ENCODE measurements at regions not wholly inside any gene's neighbourhood (a gene's known extent, or its start where the extent isn't known, plus 50 kb on each side); places are given as distances from the start of the nearest gene placed in this dataset.

- TF ChIP-seq USF2 (IDR thresholded peaks at IDR 0.05; ENCODE audit: borderline replicate concordance, low read depth, low read length), result no peak
- TF ChIP-seq YY1 (IDR thresholded peaks at IDR 0.05; ENCODE audit: low read depth), result no peak
- TF ChIP-seq IRF3 (IDR thresholded peaks at IDR 0.05; ENCODE audit: low read depth, low read length), result no peak
Observed at GRCh38 chr5:68368311-68369022, 152.9 kb downstream of the PIK3R1 start (continued).

GRCh38 chr5:68369023-68369359 is 153.4 kb downstream of the PIK3R1 start:
- POLR2A ChIA-PET, result no interaction called here
- H4K20me1 ChIP-seq (ENCODE audit: insufficient read depth), result no peaks in the 10 kb centered on the region
- no peaks in the 10 kb centered on the region for H3K27me3 ChIP-seq (ENCODE audit: insufficient read depth)
- H3K36me3 ChIP-seq (replicated peaks in 1 of 2; ENCODE audit: control insufficient read depth in 1 of 2, insufficient read depth in 2 of 2, low read length in 1 of 2), result no peaks in the 10 kb centered on the region
- H3K27ac ChIP-seq (ENCODE audit: low read depth in 2 of 2, low read length in 1 of 2), result no peak overlapping the region
- H3K9me2 ChIP-seq, result no peaks in the 10 kb centered on the region
- WGBS (ENCODE audit: low lambda C conversion rate), result 58% methylated on average over 1 of the region's 1 CpG
- H3K4me2 ChIP-seq, result no peak overlapping the region
- H3F3A ChIP-seq (replicated peaks; ENCODE audit: insufficient read depth), result no peaks in the 10 kb centered on the region
- H3K4me1 ChIP-seq (ENCODE audit: control insufficient read depth in 1 of 2, insufficient read depth in 2 of 2, low read depth in 1 of 2, low read length in 1 of 2), result peaks cover 0 to 3% of the 10 kb centered on the region in 2 experiments; a peak in 1 of 4 replicates
- no peaks in the 10 kb centered on the region for H3K9me3 ChIP-seq
- H2AFZ ChIP-seq (ENCODE audit: low read depth), result no peak overlapping the region
- H3K4me3 ChIP-seq (ENCODE audit: low read depth in 2 of 2, low read length in 1 of 2), result no peak overlapping the region
- H3K79me2 ChIP-seq (ENCODE audit: insufficient read depth), result no peaks in the 10 kb centered on the region
- TF ChIP-seq CTCF (IDR thresholded peaks at IDR 0.05) (no peak), MXI1 (IDR thresholded peaks at IDR 0.05; ENCODE audit: low read depth, low read length) (no peak), NFIC (IDR thresholded peaks at IDR 0.05; ENCODE audit: borderline replicate concordance) (no peak)
- CTCF ChIA-PET, result no interaction called here
- no peak for DNase-seq
- H3K9ac ChIP-seq, result no peak overlapping the region

GRCh38 chr5:68369457-68370125 is 154.0 kb downstream of the PIK3R1 start:
- Histone ChIP-seq H3K4me1 (ENCODE audit: control insufficient read depth in 1 of 2, insufficient read depth in 2 of 2, low read depth in 1 of 2, low read length in 1 of 2) (peaks cover 0 to 3% of the 10 kb centered on the region in 2 experiments; a peak in 1 of 4 replicates), H4K20me1 (ENCODE audit: insufficient read depth) (no peaks in the 10 kb centered on the region), H3K79me2 (ENCODE audit: insufficient read depth) (no peaks in the 10 kb centered on the region), H3K27ac (ENCODE audit: low read depth in 2 of 2, low read length in 1 of 2) (no peak overlapping the region), H3K36me3 (replicated peaks in 1 of 2; ENCODE audit: control insufficient read depth in 1 of 2, insufficient read depth in 2 of 2, low read length in 1 of 2) (no peaks in the 10 kb centered on the region), H3K27me3 (ENCODE audit: insufficient read depth) (peaks cover 5% of the 10 kb centered on the region; the same call in 1 of the 2 replicates), H3F3A (replicated peaks; ENCODE audit: insufficient read depth) (no peaks in the 10 kb centered on the region), H3K9me2 (no peaks in the 10 kb centered on the region), H2AFZ (ENCODE audit: low read depth) (no peak overlapping the region), H3K9ac (no peak overlapping the region), H3K9me3 (no peaks in the 10 kb centered on the region), H3K4me2 (no peak overlapping the region), H3K4me3 (ENCODE audit: low read depth in 2 of 2, low read length in 1 of 2) (no peak overlapping the region)
- no peak for DNase-seq
- POLR2A ChIA-PET, result no interaction called here
- CTCF ChIA-PET, result no interaction called here
- WGBS (ENCODE audit: low lambda C conversion rate), result 72% methylated on average over 7 of the region's 7 CpGs
- TF ChIP-seq CHD2 (IDR thresholded peaks at IDR 0.05; ENCODE audit: low read length, partially characterized antibody) (no peak), EP300 (IDR thresholded peaks at IDR 0.05; ENCODE audit: borderline replicate concordance in 1 of 2, low read depth in 1 of 2, low read length in 1 of 2) (no peak), NRF1 (IDR thresholded peaks at IDR 0.05; ENCODE audit: low read depth, low read length) (no peak), TAF1 (IDR thresholded peaks at IDR 0.05; ENCODE audit: borderline replicate concordance, low read depth, low read length) (no peak), PBX3 (IDR thresholded peaks at IDR 0.05) (no peak), FOXM1 (IDR thresholded peaks at IDR 0.05; ENCODE audit: low read depth) (no peak), MEF2A (IDR thresholded peaks at IDR 0.05; ENCODE audit: borderline replicate concordance, low read depth) (no peak), YY1 (IDR thresholded peaks at IDR 0.05; ENCODE audit: low read depth) (no peak), MAX (IDR thresholded peaks at IDR 0.05; ENCODE audit: low read depth) (no peak), TEAD4 (IDR thresholded peaks at IDR 0.05; ENCODE audit: borderline replicate concordance, insufficient read depth) (no peak), EZH2phosphoT487 (IDR thresholded peaks at IDR 0.05; ENCODE audit: borderline replicate concordance, low read depth) (no peak)
